Heart left ventricle (tissue), 16 donors: ENCODE measurements at regions not wholly inside any gene's neighbourhood (a gene's known extent, or its start where the extent isn't known, plus 50 kb on each side); places are given as distances from the start of the nearest gene placed in this dataset.

Experiments used
- ATAC-seq, 4 donors: fragments of 200-7000 bp; cut with Tn5 transposase; one replicate each; pipeline ENCODE4 v1.9.1; 2020 to 2022; ENCODE audit warnings: moderate library complexity in 4 of 4, mild to moderate bottlenecking in 3 of 4, moderate number of reproducible peaks in 1 of 4
- DNase-seq, 5 donors: peaks; one replicate each; pipeline ENCODE4 v3.0.0-alpha.2; 2020
- H3K27ac ChIP-seq, 12 donors: fragments of 200-600 bp; sonication (generic) in 4 of 12; one replicate each; pipeline versions ENCODE4 v1.5.0 to v1.8.0; 2016 to 2022; ENCODE audit warnings: mild to moderate bottlenecking in 2 of 12
- H3K27me3 ChIP-seq, 9 donors: fragments of 200-600 bp; sonication (generic) in 2 of 9; one replicate each; pipeline versions ENCODE4 v1.5.1 to v1.8.0; 2016 to 2022; ENCODE audit warnings: mild to moderate bottlenecking in 3 of 9
- H3K36me3 ChIP-seq, 9 donors: fragments of 200-600 bp; sonication (generic) in 2 of 9; one replicate each; pipeline versions ENCODE4 v1.5.0 to v1.8.0; 2018 to 2022; ENCODE audit warnings: mild to moderate bottlenecking in 2 of 9
- H3K4me1 ChIP-seq, 12 donors: fragments of 200-600 bp; sonication (generic) in 4 of 12; one replicate each; pipeline versions ENCODE4 v1.5.0 to v1.8.0; 2016 to 2022; ENCODE audit warnings: mild to moderate bottlenecking in 3 of 12
- H3K4me3 ChIP-seq, 12 donors: fragments of 200-600 bp; sonication (generic) in 4 of 12; one replicate each; pipeline versions ENCODE4 v1.5.0 to v1.8.0; 2017 to 2022; ENCODE audit warnings: mild to moderate bottlenecking in 9 of 12, moderate library complexity in 4 of 12
- H3K9me3 ChIP-seq, 12 donors: fragments of 200-600 bp; sonication (generic) in 4 of 12; one replicate each; pipeline versions ENCODE4 v1.5.0 to v1.8.0; 2016 to 2022; ENCODE audit warnings: mild to moderate bottlenecking in 1 of 12
- CTCF ChIP-seq, 12 donors: fragments of 200-600 bp; sonication (generic) in 4 of 12; IDR thresholded peaks; one replicate each; pipeline versions ENCODE4 v1.5.0 to v1.8.0; 2018 to 2022; ENCODE audit warnings: antibody characterized with exemption in 12 of 12, mild to moderate bottlenecking in 5 of 12
- POLR2A ChIP-seq, 2 donors: fragments of 450-650 bp; IDR thresholded peaks; one replicate each; pipeline ENCODE4 v1.6.1; 2017; ENCODE audit warnings: antibody characterized with exemption in 2 of 2, mild to moderate bottlenecking in 2 of 2, moderate library complexity in 2 of 2
- WGBS, 4 donors: extraction: QIAGEN DNeasy Blood & Tissue Kit in 2 of 4; methylation state at CpG; one replicate each; pipeline versions ENCODE4 v1.1.5 to v1.1.7; 2013 to 2018; 5-methylcytosine and 5-hydroxymethylcytosine counted together
- intact Hi-C, 10 donors: fragments of 100-400 bp; cut with DNase I; formaldehyde crosslinking; loops; one replicate each; pipeline versions ENCODE4 v1.11.1 to v1.14.2; 2022
- donor health status: ischemic (EF 13 %, LVEDD 7.1; RV severe dilation, severe dysfunction).
- donor health status: healthy with polysubstance abuse.
- donor health status: DM: no; HTN: yes; CAD: no.
- donor health status: DM: no; HTN: no; CAD: no.
- donor health status: ischemic (EF 25% LVEDD 6.9; RV normal size, moderate dysfunction).
- donor health status: ischemic (EF 25% LVEDD 5.7; RV mildly dilated, moderate dysfunction).
- donor health status: healthy.
- donor health status: DM: yes; HTN: yes; CAD: no.
- donor health status: ischemic (EF 35%, LVEDD 5.7; RV mildly dilated, moderate dysfunction).
- donor health status: nonischemic (EF 11% LVEDD 7.7; RV severe dilation, severe dysfunction).
- donor health status: DM: yes; HTN: yes; CAD: no.
- donor health status: PGD.
- donor health status: ischemic (EF 29% LVEDD 5.4; RV normal size, mild dysfunction).
- donor health status: nonischemic (EF 23%, LVEDD 6.1; RV moderate dilation, normal function).

DNA sequence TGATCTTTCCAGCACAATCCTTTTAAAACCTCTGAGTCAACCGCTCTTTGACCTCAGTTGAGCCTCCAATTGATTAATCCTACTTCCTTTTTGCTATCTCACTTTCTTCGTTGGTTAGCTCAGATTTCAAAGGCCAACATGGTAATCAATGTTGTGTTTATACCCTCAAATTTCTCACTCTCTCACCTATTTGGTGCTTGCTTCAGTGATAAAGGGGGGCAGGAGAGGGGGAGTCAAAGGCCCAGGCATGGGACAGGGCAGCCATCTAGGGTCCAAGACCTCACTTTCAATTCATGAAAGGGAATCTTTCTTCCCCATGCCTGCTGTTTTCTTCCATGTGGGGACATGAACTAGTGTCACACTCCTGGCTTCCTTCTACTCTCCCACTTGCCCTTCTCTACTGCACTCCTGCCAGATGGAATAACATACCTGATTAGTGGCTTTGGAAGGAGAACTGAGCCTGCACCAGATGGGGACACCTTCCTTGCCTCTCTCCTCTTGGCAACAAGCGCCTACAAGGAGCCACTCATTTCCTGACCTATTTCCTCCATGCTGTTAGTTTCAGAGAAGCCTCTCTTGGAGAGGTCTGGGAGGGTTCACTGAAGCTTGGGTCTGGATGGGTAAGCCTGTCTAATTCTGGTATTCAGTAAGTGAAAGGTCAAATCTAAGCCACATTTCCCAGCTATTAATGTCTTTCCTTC, 73.3 kb upstream of the ARHGAP29 start:
- Histone ChIP-seq H3K4me1 (peaks cover 0 to 38% (median 11%) of the 10 kb centered on the region in 12 donors), H3K9me3 (no peaks in the 10 kb centered on the region), H3K36me3 (no peaks in the 10 kb centered on the region), H3K4me3 (no peak overlapping the region), H3K27me3 (no peaks in the 10 kb centered on the region), H3K27ac (peak overlapping the region in 3 of 12 donors; percentile 15 to 50 (median 48))
- intact Hi-C loops, result no loop called here
- 75 to 82% (median 82%) methylated on average over 3 of the region's 3 CpGs for WGBS, 4 donors
- ATAC-seq (peak in 2 of 4 donors; percentile 36 to 48), DNase-seq (no peak)
- TF ChIP-seq POLR2A (IDR thresholded peaks at IDR 0.05) (no peak), CTCF (IDR thresholded peaks at IDR 0.05) (no peak)

DNA sequence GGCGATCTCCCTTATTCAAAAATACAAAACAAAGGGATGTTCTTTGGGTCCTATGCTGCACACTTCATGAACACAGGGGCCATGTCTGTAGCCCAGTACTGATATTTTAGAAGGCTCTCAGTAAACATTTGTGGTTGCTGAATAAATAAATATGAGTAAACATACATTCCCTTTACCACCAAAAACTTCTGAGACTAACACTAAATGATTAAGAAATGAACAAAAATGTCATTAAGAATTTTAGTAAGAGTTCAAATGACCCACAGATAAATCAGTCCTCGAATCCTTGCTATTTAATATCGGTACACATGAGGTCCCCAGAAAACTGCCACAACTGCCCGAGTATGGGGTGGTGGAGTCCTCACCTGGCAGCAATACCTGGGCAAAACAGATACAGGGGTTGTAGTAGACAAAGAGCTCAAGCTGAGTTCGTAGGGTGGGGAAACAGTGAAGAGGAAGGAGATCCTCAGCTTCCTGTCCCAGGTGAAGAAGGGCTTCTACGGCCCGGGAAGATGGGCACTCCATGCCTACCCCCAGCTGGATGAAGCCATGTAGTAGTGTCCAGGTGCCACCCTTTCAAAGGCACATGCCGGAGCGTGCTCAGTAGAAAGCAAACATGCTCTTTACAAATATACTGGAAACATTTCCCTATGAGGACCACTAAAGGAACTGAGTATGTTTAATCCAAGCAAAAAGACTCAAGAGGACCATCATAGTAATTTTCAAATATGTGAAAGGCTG, 72.6 kb upstream of the ARHGAP29 start:
- Histone ChIP-seq H3K4me1 (peaks cover 0 to 40% (median 12%) of the 10 kb centered on the region in 12 donors), H3K27ac (peak overlapping the region in 2 of 12 donors; percentile 48 to 50), H3K27me3 (no peaks in the 10 kb centered on the region), H3K36me3 (no peaks in the 10 kb centered on the region), H3K9me3 (no peaks in the 10 kb centered on the region), H3K4me3 (no peak overlapping the region)
- no peak for ATAC-seq
- intact Hi-C loops, result no loop called here
- TF ChIP-seq POLR2A (IDR thresholded peaks at IDR 0.05), result no peak
- no peak for TF ChIP-seq CTCF (IDR thresholded peaks at IDR 0.05)
- DNase-seq, result no peak
- 85 to 94% (median 92%) methylated on average over 9 of the region's 9 CpGs for WGBS, 4 donors

DNA sequence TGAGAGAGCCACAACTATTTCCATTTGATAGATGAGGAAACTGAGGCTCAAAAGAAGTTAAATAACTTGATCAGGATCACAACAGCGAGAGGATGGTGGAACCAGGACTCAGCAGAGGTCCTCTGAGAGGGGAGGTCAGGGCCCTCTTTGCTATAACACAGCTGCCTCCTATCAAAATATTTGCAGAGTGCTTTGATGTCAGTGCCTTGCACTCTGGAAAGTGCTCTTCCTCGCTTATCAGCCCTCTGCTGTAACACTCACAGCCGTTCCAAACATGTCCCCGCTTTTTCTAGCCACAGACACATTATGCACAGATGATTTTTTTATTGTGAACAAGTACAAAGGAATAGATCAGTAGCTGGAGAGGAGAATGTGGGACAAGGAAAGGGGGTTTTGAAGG, 71.8 kb upstream of the ARHGAP29 start:
- 46 to 71% (median 57%) methylated on average over 4 of the region's 4 CpGs for whole genome bisulfite sequencing, 4 donors
- Histone ChIP-seq H3K36me3 (no peaks in the 10 kb centered on the region), H3K27ac (peak overlapping the region in 1 of 12 donors; percentile 21), H3K4me3 (no peak overlapping the region), H3K9me3 (no peaks in the 10 kb centered on the region), H3K4me1 (peaks cover 0 to 40% (median 12%) of the 10 kb centered on the region in 12 donors), H3K27me3 (no peaks in the 10 kb centered on the region)
- ATAC-seq (peak in 2 of 4 donors; percentile 41 to 57), DNase-seq (no peak)
- intact Hi-C loops, result no loop called here
- no peak for TF ChIP-seq CTCF (IDR thresholded peaks at IDR 0.05)

- Histone ChIP-seq H3K9me3 (no peaks in the 10 kb centered on the region), H3K4me1 (peaks cover 0 to 50% (median 19%) of the 10 kb centered on the region in 12 donors), H3K4me3 (no peak overlapping the region), H3K27me3 (no peaks in the 10 kb centered on the region), H3K27ac (peak overlapping the region in 3 of 12 donors; percentile 13 to 35 (median 31)), H3K36me3 (no peaks in the 10 kb centered on the region)
- no peak for TF ChIP-seq POLR2A (IDR thresholded peaks at IDR 0.05)
- no peak for TF ChIP-seq CTCF (IDR thresholded peaks at IDR 0.05)
- ATAC-seq (no peak), DNase-seq (no peak)
- WGBS, 4 donors, result 23 to 49% (median 44%) methylated on average over 1 of the region's 1 CpG
- intact Hi-C loops, result no loop called here
These were observed 69.1 kb upstream of the ARHGAP29 start for GRCh38 chr1:94306521-94306920.
